ENCODE measurements at regions not wholly inside any gene's neighbourhood (a gene's known extent, or its start where the extent isn't known, plus 50 kb on each side); places are given as distances from the start of the nearest gene placed in this dataset.

GRCh38 chr3:137642831-137643230 lies 121.3 kb upstream of the SOX14 start:
- Histone ChIP-seq H3K36me3 (no peaks in the 10 kb centered on the region), H3K27ac (no peak overlapping the region), H3K4me3 (no peak overlapping the region), H3K9me3 (no peaks in the 10 kb centered on the region), H3K27me3 (no peaks in the 10 kb centered on the region), H3K4me1 (no peaks in the 10 kb centered on the region)
- TF ChIP-seq CTCF (IDR thresholded peaks at IDR 0.05): no peak
- no peak for TF ChIP-seq POLR2A (IDR thresholded peaks at IDR 0.05)
- TF ChIP-seq POLR2AphosphoS5 (IDR thresholded peaks at IDR 0.05; ENCODE audit: insufficient read depth in 1 of 2, low read depth in 1 of 2): no peak
- no peak for DNase-seq (ENCODE audit: extremely low spot score in 2 of 2)
- intact Hi-C loops (cut with DNase I): no loop called here

GRCh38 chr3:137647179-137647578 lies 116.9 kb upstream of the SOX14 start:
- Histone ChIP-seq H3K36me3 (no peaks in the 10 kb centered on the region), H3K9me3 (no peaks in the 10 kb centered on the region), H3K27ac (no peak overlapping the region), H3K4me1 (no peaks in the 10 kb centered on the region), H3K27me3 (no peaks in the 10 kb centered on the region), H3K4me3 (no peak overlapping the region)
- intact Hi-C loops (cut with DNase I): no loop called here
- TF ChIP-seq POLR2A (IDR thresholded peaks at IDR 0.05) (no peak), CTCF (IDR thresholded peaks at IDR 0.05) (no peak), POLR2AphosphoS5 (IDR thresholded peaks at IDR 0.05; ENCODE audit: insufficient read depth in 1 of 2, low read depth in 1 of 2) (no peak)
- DNase-seq (ENCODE audit: extremely low spot score in 2 of 2): no peak

GRCh38 chr3:137669519-137670060 lies 94.5 kb upstream of the SOX14 start:
- no peak for DNase-seq (ENCODE audit: extremely low spot score in 2 of 2)
- H3K27me3 ChIP-seq: no peaks in the 10 kb centered on the region
- no peaks in the 10 kb centered on the region for H3K4me1 ChIP-seq
- intact Hi-C loops (cut with DNase I): no loop called here
- H3K4me3 ChIP-seq: no peak overlapping the region
- TF ChIP-seq POLR2AphosphoS5 (IDR thresholded peaks at IDR 0.05; ENCODE audit: insufficient read depth in 1 of 2, low read depth in 1 of 2): no peak
- TF ChIP-seq POLR2A (IDR thresholded peaks at IDR 0.05): no peak
- TF ChIP-seq CTCF (IDR thresholded peaks at IDR 0.05): no peak
- H3K27ac ChIP-seq: no peak overlapping the region
- H3K9me3 ChIP-seq: no peaks in the 10 kb centered on the region
- no peaks in the 10 kb centered on the region for H3K36me3 ChIP-seq

- Histone ChIP-seq H3K4me3 (no peak overlapping the region), H3K27me3 (no peaks in the 10 kb centered on the region), H3K27ac (no peak overlapping the region), H3K4me1 (no peaks in the 10 kb centered on the region), H3K9me3 (no peaks in the 10 kb centered on the region), H3K36me3 (no peaks in the 10 kb centered on the region)
- TF ChIP-seq POLR2AphosphoS5 (IDR thresholded peaks at IDR 0.05; ENCODE audit: insufficient read depth in 1 of 2, low read depth in 1 of 2): no peak
- TF ChIP-seq POLR2A (IDR thresholded peaks at IDR 0.05): no peak
- TF ChIP-seq CTCF (IDR thresholded peaks at IDR 0.05): no peak
- intact Hi-C loops (cut with DNase I): no loop called here
- no peak for DNase-seq (ENCODE audit: extremely low spot score in 2 of 2)
Observed at GRCh38 chr3:137687181-137687879, 76.8 kb upstream of the SOX14 start.

GRCh38 chr3:137692803-137693431 lies 71.2 kb upstream of the SOX14 start:
- TF ChIP-seq POLR2A (IDR thresholded peaks at IDR 0.05) (no peak), CTCF (IDR thresholded peaks at IDR 0.05) (no peak)
- Histone ChIP-seq H3K27me3 (no peaks in the 10 kb centered on the region), H3K36me3 (no peaks in the 10 kb centered on the region), H3K9me3 (no peaks in the 10 kb centered on the region), H3K4me1 (no peaks in the 10 kb centered on the region), H3K4me3 (no peak overlapping the region), H3K27ac (no peak overlapping the region)
- DNase-seq (ENCODE audit: extremely low spot score in 2 of 2): no peak
- intact Hi-C loops (cut with DNase I): no loop called here
